ENCODE measurements at regions not wholly inside any gene's neighbourhood (a gene's known extent, or its start where the extent isn't known, plus 50 kb on each side); places are given as distances from the start of the nearest gene placed in this dataset.

- CTCF ChIA-PET, result no interaction called here
- intact Hi-C loops (cut with micrococcal nuclease), result no loop called here
- dilution Hi-C loops (cut with HindIII; ENCODE audit: low sequenced_read_pairs, unreplicated experiment), result no loop called here
These were observed 615.0 kb upstream of the AGTR1 start for GRCh38 chr3:148082506-148083280.

More at GRCh38 chr3:148082506-148083280, 615.0 kb upstream of the AGTR1 start:
- H2AFZ ChIP-seq (replicated peaks; ENCODE audit: low read length, poor library complexity), result no peak overlapping the region
- in situ Hi-C loops (cut with MboI; ENCODE audit: low sequenced_read_pairs), result no loop called here
- H3K9ac ChIP-seq (ENCODE audit: low read depth, low read length), result no peak overlapping the region
- 75% methylated on average over 2 of the region's 4 CpGs; no CpG with 5 or more reads in 1 of the 2 experiments for WGBS, 2 experiments (ENCODE audit: extremely low coverage in 2 of 2, insufficient read length in 1 of 2)
- H3K23ac ChIP-seq (ENCODE audit: low read depth, low read length), result no peak overlapping the region
- no peaks in the 10 kb centered on the region for H3K36me3 ChIP-seq (ENCODE audit: control insufficient read depth, insufficient read depth, low read length)
- ATAC-seq (ENCODE audit: low read depth) (no peak), DNase-seq (no peak)
- no peak overlapping the region for H2BK15ac ChIP-seq (ENCODE audit: low read depth, low read length)
- no peak overlapping the region for H2BK20ac ChIP-seq (ENCODE audit: low read depth, low read length)
- TF ChIP-seq BHLHE40 (IDR thresholded peaks at IDR 0.05; ENCODE audit: low read depth, low read length) (no peak), ELK1 (IDR thresholded peaks at IDR 0.05; ENCODE audit: borderline replicate concordance, low read depth, low read length) (no peak), CTCF (conservative IDR thresholded peaks at IDR 0.05; ENCODE audit: low read depth, low read length) (no peak), MAFK (IDR thresholded peaks at IDR 0.05; ENCODE audit: low read depth, low read length) (no peak), SMC3 (IDR thresholded peaks at IDR 0.05; ENCODE audit: low read depth, low read length) (no peak), RCOR1 (IDR thresholded peaks at IDR 0.05; ENCODE audit: insufficient replicate concordance, low read length) (no peak), CEBPB (IDR thresholded peaks at IDR 0.05; ENCODE audit: low read depth, low read length) (no peak)
- no peaks in the 10 kb centered on the region for H3K9me1 ChIP-seq (ENCODE audit: insufficient read depth, low read length)
- POLR2A ChIA-PET (ENCODE audit: unreplicated experiment), result no interaction called here
- H3K79me1 ChIP-seq (ENCODE audit: low read depth in 1 of 2, low read length in 2 of 2), result no peaks in the 10 kb centered on the region
- no peaks in the 10 kb centered on the region for H3K27me3 ChIP-seq (ENCODE audit: control insufficient read depth, insufficient read depth, low read length)
- H3K4me1 ChIP-seq (ENCODE audit: control insufficient read depth, insufficient read depth, low read length), result no peaks in the 10 kb centered on the region
- no peak overlapping the region for H4K91ac ChIP-seq (ENCODE audit: insufficient read depth, low read depth, low read length)
- no peak overlapping the region for H3K18ac ChIP-seq (ENCODE audit: low read depth, low read length)
- H4K5ac ChIP-seq (ENCODE audit: low read depth, low read length), result no peak overlapping the region
- no peak overlapping the region for H3K56ac ChIP-seq (ENCODE audit: extremely low read depth, insufficient read depth, low read length)
- H3K14ac ChIP-seq (replicated peaks; ENCODE audit: low read depth, low read length), result no peak overlapping the region
- no peak overlapping the region for H4K8ac ChIP-seq (ENCODE audit: low read depth in 2 of 2, low read length in 2 of 2)
- no TSS peak for BruUV-seq (replicated peaks)
- H3K9me3 ChIP-seq (ENCODE audit: control insufficient read depth, insufficient read depth, low read length), result no peaks in the 10 kb centered on the region
- H2BK120ac ChIP-seq (ENCODE audit: low read depth, low read length), result no peak overlapping the region
- H3K4me2 ChIP-seq (ENCODE audit: low read depth, low read length), result no peak overlapping the region
- no peak overlapping the region for H2BK5ac ChIP-seq (ENCODE audit: low read depth, low read length, poor library complexity, severe bottlenecking)
- no peak overlapping the region for H3K4ac ChIP-seq (ENCODE audit: low read depth, low read length)
- no peak overlapping the region for H2AK5ac ChIP-seq (ENCODE audit: low read depth, low read length)
- H2AK9ac ChIP-seq (replicated peaks; ENCODE audit: low read depth, low read length, poor library complexity), result no peak overlapping the region
- H3K27ac ChIP-seq (ENCODE audit: insufficient read depth, low read length), result no peak overlapping the region
- H4K20me1 ChIP-seq (ENCODE audit: insufficient read depth, low read length), result no peaks in the 10 kb centered on the region
- H3K4me3 ChIP-seq (ENCODE audit: insufficient read depth, low read depth, low read length), result no peak overlapping the region

Data from IMR-90 (cell line).